ENCODE measurements at regions not wholly inside any gene's neighbourhood (a gene's known extent, or its start where the extent isn't known, plus 50 kb on each side); places are given as distances from the start of the nearest gene placed in this dataset.

- TF ChIP-seq MAX (IDR thresholded peaks at IDR 0.05): no peak
- no peak for TF ChIP-seq POLR2A (IDR thresholded peaks at IDR 0.05; ENCODE audit: borderline replicate concordance, extremely low read depth, insufficient read depth, insufficient read length)
- TF ChIP-seq CTCF (IDR thresholded peaks at IDR 0.05 in 2 of 3, conservative IDR thresholded peaks at IDR 0.05 in 1 of 3; ENCODE audit: borderline replicate concordance in 1 of 3, insufficient read depth in 1 of 3, low read depth in 2 of 3, low read length in 2 of 3): no peak
- no peak for TF ChIP-seq ZFX (IDR thresholded peaks at IDR 0.05)
- TF ChIP-seq RAD21 (IDR thresholded peaks at IDR 0.05; ENCODE audit: low read depth): no peak
- no peak for TF ChIP-seq EZH2 (IDR thresholded peaks at IDR 0.05)
- TF ChIP-seq POLR2AphosphoS5 (IDR thresholded peaks at IDR 0.05; ENCODE audit: low read depth, low read length): no peak
- no peak for TF ChIP-seq REST (IDR thresholded peaks at IDR 0.05; ENCODE audit: low read depth)
Observed at GRCh38 chr13:19056984-19057490, 124.6 kb downstream of the TUBA3C start.

Measured in HCT116 (cell line).